ENCODE measurements at regions not wholly inside any gene's neighbourhood (a gene's known extent, or its start where the extent isn't known, plus 50 kb on each side); places are given as distances from the start of the nearest gene placed in this dataset.

DNA sequence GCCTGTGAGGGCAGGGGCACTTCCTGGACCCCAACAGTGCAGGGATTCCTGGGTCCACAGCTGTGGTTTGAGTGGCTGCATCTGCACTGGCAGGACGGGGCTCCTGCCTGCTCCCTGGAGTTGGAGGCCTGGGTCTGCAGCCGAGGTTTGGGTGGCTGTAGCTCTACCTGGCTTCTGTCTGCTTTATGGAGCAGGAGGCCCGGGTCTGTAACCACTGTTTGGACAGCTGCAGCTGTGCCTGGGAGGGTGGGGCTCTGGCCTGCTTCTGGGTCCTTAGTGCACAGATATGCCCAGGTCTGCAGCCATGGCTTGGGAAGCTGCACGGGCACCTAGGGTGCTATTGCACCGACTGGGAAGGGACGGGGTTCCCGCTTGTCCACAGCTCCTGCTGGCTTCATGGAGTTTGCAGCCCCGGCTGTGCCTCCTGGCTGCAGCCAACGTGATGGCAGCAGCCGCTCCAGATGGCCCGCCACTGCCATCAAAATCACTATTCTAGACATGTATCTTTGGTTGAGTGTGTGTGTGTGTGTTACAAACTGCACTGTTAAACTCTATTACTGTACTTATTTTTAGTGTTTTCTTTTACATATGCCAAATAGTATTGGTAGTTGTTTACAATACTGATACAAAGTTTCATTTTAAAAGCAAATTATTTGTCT, 412.3 kb upstream of the KIRREL3 start:
- peaks cover 0 to 25% (median 4%) of the 10 kb centered on the region in 3 donors for H3K9me3 ChIP-seq
- no peaks in the 10 kb centered on the region for H3K4me1 ChIP-seq
- 64 to 78% methylated on average over 8 to 9 of the region's 11 CpGs for WGBS, 2 donors
- no peak for TF ChIP-seq POLR2A (IDR thresholded peaks at IDR 0.05)
- no peak for TF ChIP-seq CTCF (IDR thresholded peaks at IDR 0.05)
- no peak overlapping the region for H3K4me3 ChIP-seq
- H3K27me3 ChIP-seq = no peaks in the 10 kb centered on the region
- H3K27ac ChIP-seq = no peak overlapping the region
- no peaks in the 10 kb centered on the region for H3K36me3 ChIP-seq
- intact Hi-C loops (cut with DNase I) = no loop called here
- DNase-seq = no peak

DNA sequence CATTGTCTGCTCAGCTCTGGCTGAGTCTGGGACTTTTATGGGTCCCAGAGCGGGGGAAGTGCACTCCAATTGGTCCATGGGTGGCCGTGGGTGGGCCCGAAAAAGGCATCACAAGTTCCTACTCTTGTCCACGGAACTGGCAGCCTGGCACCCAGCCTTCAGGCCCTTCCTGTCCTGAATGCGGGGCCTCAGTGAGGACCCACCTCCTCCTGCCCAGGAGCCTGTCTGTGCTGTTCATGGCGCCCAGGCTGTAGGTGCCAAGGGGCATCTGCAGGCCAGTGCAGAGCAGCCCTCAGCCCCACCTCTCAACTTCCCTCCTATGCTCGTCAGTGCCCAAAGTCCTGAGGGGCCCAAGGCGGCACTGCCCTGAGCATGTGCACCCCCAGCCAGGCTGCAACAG, 411.7 kb upstream of the KIRREL3 start:
- no peaks in the 10 kb centered on the region for H3K4me1 ChIP-seq
- no peaks in the 10 kb centered on the region for H3K36me3 ChIP-seq
- no peak for DNase-seq
- H3K4me3 ChIP-seq = no peak overlapping the region
- no peak overlapping the region for H3K27ac ChIP-seq
- 100% methylated on average over 1 of the region's 8 CpGs; no CpG with 5 or more reads in 1 of the 2 donors for WGBS, 2 donors
- H3K9me3 ChIP-seq = peaks cover 0 to 25% (median 4%) of the 10 kb centered on the region in 3 donors
- TF ChIP-seq POLR2A (IDR thresholded peaks at IDR 0.05) = no peak
- TF ChIP-seq CTCF (IDR thresholded peaks at IDR 0.05) = no peak
- intact Hi-C loops (cut with DNase I) = no loop called here
- H3K27me3 ChIP-seq = no peaks in the 10 kb centered on the region

DNA sequence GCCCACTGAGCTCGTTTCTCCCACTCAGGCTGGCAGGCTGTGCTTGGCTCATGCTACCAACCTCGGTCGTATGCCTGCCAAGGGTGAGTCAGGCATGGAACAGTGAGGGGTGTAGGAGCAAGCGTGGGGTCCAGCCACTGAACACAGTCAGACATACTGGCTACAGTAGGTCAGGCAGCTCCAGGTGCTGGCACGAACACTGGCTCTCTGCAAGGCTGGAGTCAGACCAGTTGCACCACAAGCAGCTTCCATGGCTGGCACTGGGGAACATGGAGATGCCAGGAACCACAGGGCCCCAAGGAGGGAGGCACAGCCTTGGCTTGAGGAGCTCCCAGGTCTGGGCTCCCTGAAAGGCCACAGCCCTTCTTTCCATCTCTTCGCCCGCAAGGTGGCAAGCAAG, 410.7 kb upstream of the KIRREL3 start:
- intact Hi-C loops (cut with DNase I) = no loop called here
- Histone ChIP-seq H3K4me3 (no peak overlapping the region), H3K36me3 (no peaks in the 10 kb centered on the region), H3K9me3 (peaks cover 0 to 25% (median 4%) of the 10 kb centered on the region in 3 donors), H3K27me3 (no peaks in the 10 kb centered on the region), H3K27ac (no peak overlapping the region), H3K4me1 (no peaks in the 10 kb centered on the region)
- no peak for DNase-seq
- no peak for TF ChIP-seq POLR2A (IDR thresholded peaks at IDR 0.05)
- no peak for TF ChIP-seq CTCF (IDR thresholded peaks at IDR 0.05)
- no CpG with 5 or more reads among the region's 7 CpGs for WGBS, 2 donors

DNA sequence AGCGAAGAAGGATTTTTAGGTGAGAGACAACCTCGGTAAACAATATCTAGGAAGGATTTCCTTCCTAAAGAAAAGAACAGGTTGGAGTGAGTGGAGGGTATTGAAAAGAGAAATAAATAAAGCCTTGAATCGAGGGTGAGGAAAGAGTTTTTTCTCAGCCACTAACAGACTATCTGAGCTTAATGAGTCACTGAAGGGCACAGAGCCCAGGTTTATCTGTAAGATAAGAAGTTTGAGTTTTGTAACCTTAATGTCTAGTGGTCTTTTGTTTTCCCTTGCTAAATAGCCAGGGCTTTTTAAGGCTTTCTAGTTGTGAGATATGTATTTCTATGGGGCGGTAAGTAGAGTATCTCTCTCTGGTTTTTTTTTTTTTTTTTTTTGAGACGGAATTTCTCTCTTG, 394.5 kb upstream of the KIRREL3 start:
- WGBS, 2 donors = 77 to 78% methylated on average over 5 of the region's 5 CpGs
- intact Hi-C loops (cut with DNase I) = no loop called here
- TF ChIP-seq CTCF (IDR thresholded peaks at IDR 0.05) (no peak), POLR2A (IDR thresholded peaks at IDR 0.05) (no peak)
- H3K4me1 ChIP-seq = no peaks in the 10 kb centered on the region
- no peak overlapping the region for H3K4me3 ChIP-seq
- no peak for DNase-seq
- H3K27ac ChIP-seq = no peak overlapping the region
- H3K27me3 ChIP-seq = no peaks in the 10 kb centered on the region
- H3K9me3 ChIP-seq = no peaks in the 10 kb centered on the region
- H3K36me3 ChIP-seq = no peaks in the 10 kb centered on the region

- WGBS, 2 donors = 46 to 48% methylated on average over 4 of the region's 4 CpGs
Measured at GRCh38 chr11:127393460-127393997, 393.0 kb upstream of the KIRREL3 start.

More at GRCh38 chr11:127393460-127393997, 393.0 kb upstream of the KIRREL3 start:
- intact Hi-C loops (cut with DNase I) = no loop called here
- no peak overlapping the region for H3K4me3 ChIP-seq
- H3K4me1 ChIP-seq = no peaks in the 10 kb centered on the region
- no peaks in the 10 kb centered on the region for H3K36me3 ChIP-seq
- no peaks in the 10 kb centered on the region for H3K27me3 ChIP-seq
- DNase-seq = no peak
- H3K27ac ChIP-seq = no peak overlapping the region
- H3K9me3 ChIP-seq = no peaks in the 10 kb centered on the region
- TF ChIP-seq CTCF (IDR thresholded peaks at IDR 0.05) (no peak), POLR2A (IDR thresholded peaks at IDR 0.05) (no peak)
